Activated effector memory CD4-positive, alpha-beta T cell treated with anti-CD3 and anti-CD28 coated beads, Interleukin-2, amount 50 U/mL, for 16 hours (primary cell): ENCODE measurements at regions not wholly inside any gene's neighbourhood (a gene's known extent, or its start where the extent isn't known, plus 50 kb on each side); places are given as distances from the start of the nearest gene placed in this dataset.
"Not testable (repeated sequence)": the region's sequence is repeated elsewhere in the genome, so short reads cannot be mapped to it uniquely, and the experiment has no call there.

Experiments used
- DNase-seq: peaks from one replicate; pipeline ENCODE4 v3.0.0-alpha.2; 2020

DNA sequence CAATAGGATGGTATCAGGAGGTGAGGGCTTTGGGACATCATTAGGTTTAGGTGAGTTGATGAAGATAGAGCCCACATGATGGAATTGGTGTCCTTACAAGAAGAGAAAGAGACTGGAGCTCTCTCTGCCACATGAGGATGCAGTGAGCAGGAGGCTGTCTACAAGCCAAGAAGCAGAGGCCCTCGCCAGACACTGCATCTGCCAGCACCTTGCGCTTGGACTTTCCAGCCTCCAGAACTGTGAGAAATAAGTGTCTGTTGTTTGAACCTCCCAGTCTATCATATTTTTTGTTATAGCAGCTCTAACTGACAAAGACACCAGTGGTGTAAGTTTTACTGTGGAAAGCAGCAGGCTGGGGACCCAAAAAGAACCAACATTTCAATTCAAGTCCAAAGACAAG lies 571.1 kb upstream of the ID2 start:
- DNase-seq = no peak

DNA sequence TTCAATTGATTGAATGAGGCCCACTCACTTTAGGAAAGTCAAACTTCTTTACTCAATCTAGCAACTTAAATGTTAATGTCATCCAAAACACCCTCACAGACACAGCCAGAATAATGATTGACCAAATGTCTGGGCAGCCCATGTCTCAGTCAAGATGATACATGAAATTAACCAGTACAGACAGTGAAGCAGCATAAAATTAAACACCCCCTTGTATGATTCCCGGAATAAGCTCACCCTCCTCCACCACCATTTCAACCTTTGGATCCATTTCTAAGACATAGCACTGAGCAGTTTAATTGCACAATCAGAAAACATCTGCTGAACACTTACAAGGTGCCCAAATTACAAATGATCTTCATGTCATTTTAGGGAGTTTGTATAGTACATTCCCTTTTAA lies 570.7 kb upstream of the ID2 start:
- DNase-seq = no peak

DNA sequence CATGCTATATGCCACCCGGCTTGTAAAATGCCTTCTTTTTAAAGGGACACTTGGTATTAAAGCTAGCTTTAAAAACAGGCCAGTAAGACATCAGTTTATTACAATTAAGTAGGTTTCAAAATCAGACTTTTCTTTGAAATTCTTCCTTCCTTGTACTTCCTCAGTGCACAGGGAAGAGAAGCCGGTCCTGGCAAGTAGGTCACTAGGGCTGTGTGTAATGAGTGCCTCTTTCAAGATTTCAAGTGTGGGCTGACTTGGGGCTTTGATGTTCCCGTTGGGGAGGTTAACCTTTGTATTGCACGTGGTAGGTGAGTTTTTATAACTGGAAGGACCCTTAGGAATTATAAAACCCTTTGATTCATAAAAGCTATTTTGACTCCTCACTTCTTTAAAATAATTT lies 566.4 kb upstream of the ID2 start:
- DNase-seq = no peak

DNA sequence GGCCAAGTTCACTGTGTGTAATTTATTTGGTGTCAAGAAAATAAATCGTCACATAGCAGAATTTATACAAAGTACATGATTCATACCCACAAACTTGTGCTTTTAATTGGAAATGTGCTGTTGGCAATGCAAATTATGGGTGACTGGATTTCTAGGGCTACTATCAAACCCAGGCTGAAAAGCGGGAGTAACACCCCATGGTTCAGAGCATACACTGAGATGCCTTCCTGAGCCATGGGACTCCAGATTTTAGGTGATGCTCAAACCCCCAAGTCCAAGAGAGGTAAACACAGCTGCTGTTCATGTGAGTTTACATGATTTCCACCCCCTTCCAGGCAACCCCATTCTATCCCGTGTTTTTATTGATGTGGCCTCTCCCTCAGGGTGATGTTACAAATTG lies 565.9 kb upstream of the ID2 start:
- DNase-seq = no peak

DNA sequence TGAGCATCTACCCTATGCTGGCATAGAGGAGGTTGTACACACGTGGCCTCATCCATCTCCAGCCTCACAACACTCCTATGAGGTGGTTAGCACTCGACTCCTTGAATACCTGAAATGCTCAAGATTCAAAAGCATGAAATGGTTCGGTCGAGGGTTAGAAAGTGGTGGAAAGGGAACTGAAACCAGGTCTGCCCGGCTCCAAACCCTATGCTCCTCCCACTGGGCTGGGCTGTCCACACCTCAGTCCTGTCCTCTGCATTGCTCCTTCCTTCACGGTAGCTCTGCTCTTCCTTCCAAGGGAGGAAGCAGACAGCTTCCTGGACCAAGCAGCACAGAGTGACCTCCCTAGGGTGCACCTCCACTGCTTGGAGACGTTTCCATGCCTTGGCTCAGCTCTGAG lies 565.2 kb upstream of the ID2 start:
- DNase-seq = no peak

DNA sequence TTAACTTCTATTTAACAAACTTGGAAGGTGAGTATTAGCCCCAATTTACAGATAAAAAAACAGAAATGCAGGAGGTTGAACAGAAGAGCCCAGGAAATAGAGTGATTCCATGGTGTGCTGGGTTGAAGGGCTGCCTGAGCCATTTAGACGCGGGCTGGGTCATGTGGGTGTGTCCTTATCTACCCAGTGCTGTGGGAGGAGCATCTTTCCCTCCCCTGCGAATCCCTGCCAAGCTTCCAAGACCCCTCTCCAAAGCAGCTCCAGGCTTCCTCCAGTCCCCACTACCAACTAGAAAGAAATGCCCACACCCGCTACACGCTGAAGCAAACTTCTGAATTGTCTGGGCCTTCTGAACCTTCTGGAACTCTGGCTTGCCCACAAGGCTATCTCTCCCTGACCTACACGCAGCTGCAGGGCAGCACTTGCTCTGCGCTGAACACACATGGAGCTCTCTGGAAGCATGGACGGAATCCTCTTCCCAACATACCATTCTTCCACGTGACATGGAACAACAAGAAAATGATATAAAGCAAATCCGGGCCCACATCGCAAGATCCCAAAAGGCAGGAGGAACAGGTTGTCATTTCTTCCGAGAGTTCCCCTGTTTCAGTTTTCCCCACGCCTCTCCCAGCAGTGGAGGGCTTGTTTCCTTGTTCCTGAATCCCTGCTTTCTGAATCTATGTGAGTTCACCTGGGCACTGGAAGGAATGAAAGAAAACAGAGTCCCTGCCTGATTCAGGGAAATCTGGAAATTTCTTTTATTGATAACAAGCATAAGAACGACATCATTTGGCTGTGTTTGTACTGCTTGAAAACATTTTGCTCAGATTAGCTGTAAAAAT lies 562.7 kb upstream of the ID2 start:
- DNase-seq = no peak

DNA sequence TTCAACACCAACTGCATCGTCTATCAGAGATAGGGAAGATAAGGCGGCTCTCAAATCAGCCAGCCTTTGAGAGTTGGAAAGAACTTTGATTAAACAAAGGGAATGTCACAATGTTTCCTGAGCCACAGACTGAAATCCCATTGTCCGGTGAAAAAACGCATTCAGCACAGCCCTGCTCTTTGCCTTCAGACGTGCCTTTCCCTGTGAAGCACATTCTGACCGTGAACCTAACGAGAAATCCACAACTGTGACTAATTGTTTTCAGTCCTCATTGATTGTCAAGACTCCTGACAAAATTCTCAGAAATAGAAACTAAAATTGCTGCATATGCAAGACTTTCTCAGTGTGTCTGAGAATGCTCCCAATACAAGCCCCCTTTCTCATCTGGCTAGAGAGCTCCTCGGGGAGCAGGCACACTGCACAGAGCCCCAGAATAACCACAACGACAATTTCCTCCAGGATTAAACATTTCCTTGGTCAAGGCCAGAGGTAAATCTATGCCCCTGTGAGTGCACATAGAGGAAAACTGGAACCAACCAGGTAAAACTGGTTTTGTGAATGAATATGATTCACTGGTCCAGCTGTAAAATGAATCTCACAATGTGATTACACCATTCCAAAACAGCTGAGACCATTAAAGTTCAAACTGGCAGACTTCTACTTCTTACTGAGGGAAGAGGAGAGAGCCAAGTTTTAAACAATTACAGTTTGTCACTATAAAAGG lies 561.9 kb upstream of the ID2 start:
- no peak for DNase-seq

DNA sequence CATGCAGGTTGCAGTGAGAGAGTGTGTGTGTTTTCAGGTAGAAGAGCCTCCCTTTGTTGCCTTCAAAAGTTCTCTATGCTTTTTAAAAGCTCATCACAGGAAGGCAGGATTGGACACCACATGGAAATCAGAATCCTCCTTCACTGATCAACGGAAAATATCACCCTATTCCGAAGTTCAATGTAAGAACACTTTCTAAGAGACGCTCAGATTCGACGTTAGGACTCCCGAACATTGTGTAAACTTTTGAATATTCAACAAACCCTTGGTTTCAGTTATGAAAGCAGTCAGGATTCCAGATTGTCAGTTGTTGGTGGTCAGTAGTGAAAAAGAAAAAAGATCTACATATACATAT lies 561.4 kb upstream of the ID2 start:
- DNase-seq = no peak

DNA sequence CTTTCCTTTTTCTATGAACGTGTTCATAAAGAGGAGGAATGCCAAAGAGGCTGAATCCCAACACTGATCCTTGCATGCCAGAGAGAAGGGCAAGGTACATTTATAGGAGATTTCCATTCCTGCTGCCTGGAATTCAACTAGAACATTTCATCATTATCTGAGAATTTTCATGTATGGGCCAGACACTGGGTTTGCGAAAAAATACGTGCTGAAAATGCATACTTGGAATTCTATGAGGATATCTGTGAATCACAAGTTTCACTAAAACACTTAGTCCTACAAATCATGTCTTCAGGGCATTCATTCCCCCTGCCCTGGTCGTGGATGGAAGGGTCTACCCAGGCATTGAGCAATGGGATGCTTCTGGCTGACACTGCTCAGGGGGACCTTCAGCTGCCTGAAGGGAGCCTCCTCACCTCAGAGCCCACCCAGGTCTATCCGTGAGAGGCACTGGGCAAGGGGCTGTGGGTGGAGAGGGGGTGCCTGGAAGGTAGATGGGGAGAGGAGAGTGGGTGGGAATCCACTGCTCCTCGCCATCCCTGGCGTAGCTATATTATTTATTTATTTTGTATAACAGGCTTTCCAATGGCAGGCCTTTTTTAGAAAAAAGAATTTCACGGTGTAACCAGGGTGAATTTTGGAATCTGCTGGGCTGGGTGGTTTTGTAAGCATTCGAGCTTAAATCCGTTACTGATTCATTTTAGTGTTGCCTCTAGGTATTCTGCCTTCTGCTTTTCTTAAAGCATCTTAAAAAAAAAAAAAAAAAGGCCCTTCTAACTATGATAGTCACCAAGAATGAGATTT lies 560.6 kb upstream of the ID2 start:
- no peak for DNase-seq

DNA sequence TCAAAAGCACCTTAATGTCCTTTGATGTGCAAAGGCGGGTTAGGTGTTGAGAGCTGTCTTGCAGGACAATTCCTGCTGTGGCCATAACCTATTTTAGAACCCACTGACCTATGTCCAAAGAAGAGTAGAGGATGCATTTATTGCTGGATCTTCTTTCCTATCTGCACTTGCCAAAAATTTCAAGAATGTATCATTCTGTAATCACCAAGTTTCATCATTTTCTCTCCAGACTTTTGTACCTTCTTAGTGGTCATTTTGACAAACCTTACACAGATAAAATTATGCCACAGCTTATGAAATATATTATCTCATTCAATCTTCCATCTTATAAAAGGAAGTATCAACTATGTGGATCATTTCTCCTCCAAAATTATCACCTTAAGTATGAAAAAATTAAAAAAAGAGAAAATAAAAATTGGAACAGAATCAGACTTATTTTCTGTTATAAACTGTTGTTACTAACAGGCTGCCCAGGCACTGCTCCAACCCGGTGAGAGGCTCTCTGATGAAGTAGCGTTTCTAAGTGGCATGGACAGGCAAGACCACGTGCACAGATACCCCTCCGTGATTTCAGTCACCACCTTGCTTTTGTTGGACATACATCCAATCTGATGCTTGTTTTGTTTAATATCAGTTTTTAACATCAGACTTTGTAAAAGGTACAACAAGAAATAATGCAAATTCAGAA lies 559.9 kb upstream of the ID2 start:
- DNase-seq = no peak

DNA sequence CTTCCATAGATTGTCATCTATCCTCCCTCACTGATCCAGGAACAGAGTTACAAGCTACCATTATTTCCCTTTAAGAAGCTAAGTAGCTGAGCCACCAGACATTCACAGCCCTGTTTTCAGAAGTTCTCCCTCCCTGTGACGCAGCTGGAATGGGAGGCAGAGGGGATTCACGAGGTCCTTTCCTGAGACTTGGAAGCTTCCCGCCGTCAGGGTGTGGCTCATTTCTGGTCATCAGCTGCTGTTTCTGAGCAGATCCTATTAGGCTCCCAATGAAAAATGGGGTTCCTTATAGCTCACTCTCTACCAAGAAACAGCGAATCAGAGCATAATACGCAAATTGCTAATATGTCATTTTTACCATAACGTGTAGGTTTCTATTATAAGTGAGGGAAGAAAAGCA lies 559.3 kb upstream of the ID2 start:
- no peak for DNase-seq

DNA sequence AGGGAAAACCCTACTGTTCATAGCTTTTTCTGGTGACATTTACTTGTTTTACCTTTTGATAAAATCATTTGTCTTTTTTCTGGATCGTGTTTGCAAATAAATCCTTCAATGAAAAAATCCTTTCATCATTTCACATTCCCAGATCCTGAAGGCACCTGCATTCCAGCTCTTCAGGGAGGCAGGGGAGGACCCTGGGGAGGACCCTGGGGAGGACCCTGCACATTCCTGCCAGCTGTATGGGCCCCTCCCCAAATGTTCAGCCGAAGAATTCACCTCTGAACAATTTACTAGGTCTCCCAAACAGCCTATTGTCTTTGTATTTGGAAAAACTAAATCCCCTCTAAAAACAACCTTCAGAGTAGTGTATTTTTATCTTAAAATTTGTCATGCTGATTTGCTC lies 558.4 kb upstream of the ID2 start:
- DNase-seq = no peak

DNA sequence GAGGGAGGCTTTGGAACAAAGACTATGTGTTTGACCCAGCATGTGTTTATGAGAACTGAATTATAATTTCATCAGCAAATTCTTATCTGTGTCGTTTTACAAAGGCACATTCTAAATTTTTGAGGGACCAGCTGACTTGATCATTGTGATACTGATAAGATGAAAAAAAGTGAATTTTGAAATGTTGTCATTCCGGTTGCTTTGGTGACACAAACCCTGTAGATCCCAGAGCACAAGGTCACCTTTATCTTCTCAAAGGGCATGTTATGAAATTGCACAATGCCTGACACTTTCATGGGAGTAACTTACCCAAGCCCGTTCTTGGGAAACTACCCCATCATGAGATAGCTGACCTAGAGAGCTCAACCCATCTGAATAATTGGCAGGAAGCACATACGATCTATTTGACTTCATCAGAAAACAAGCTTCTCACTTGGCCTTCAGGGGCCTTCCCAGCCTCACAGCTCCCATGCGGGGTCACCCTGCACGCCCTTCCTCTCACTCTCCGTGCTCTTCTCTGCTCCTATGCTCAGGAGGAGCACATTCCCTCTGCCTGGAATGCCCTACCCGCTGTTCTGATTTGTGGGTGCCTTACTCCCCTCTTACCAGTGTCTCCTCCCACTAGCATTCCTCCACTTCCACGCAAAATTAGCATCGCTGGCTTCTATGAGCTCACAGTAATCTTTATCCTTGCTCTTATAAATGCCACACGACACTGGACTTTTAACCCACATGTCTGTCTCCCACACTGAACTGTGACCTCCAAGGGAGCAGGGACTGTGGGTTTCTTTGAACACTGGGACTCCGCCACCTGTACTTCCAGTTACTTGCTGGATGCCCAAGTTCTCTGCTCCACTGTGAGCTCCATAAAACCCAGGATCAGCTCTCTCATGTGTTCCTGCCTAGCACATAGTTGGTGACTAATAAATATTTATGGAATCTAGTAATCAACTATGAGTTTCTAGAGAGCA lies 555.8 kb upstream of the ID2 start:
- DNase-seq = no peak

DNA sequence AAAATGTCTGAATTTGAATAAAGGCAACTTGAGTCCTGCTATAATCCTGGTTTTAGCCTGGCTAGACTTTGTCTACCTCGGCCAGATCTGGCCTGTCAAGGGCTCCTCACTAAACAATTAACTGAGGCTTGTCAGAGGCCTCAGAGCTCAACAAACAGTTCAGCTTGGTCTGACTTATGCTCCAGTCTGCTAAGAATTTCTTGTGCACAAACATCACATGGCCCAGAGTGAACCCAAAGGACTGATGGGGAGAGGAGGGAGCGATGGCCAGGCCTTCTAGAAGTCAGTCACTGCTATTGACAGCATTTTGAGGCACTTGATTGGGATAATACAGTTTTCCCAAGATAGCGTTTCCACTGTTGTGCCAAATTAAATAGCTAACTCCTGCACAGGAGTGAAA lies 555.1 kb upstream of the ID2 start:
- DNase-seq = no peak

DNA sequence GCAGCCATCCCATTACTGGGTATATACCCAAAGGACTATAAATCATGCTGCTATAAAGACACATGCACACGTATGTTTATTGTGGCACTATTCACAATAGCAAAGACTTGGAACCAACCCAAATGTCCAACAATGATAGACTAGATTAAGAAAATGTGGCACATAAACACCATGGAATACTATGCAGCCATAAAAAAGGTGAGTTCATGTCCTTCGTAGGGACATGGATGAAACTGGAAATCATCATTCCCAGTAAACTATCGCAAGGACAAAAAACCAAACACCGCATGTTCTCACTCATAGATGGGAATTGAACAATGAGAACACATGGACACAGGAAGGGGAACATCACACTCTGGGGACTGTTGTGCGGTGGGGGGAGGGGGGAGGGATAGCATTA lies 550.4 kb upstream of the ID2 start:
- not testable (repeated sequence) for DNase-seq

DNA sequence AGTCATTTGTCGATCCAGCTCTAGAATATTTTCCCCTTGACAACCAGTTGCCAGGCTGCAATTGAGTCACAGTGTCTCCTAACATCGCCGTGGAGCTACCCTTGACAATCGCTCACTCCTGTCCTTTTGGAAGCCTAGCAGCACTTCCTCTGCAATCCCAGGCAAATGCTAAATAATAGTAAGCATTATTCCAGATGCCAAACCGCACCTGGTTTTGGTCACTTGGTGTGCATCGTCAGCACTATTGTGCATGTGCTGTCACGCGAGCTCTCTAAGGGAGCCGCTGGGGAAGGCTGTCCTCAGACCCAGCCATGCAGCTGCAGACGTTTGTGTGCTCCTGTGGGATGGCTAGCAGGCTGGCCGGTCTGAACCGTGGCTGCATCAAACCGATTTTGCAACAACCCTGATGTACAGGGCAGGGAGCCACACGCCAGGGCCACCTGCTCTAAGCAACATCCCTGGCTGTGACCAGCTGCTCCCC lies 549.5 kb upstream of the ID2 start:
- DNase-seq = no peak

DNA sequence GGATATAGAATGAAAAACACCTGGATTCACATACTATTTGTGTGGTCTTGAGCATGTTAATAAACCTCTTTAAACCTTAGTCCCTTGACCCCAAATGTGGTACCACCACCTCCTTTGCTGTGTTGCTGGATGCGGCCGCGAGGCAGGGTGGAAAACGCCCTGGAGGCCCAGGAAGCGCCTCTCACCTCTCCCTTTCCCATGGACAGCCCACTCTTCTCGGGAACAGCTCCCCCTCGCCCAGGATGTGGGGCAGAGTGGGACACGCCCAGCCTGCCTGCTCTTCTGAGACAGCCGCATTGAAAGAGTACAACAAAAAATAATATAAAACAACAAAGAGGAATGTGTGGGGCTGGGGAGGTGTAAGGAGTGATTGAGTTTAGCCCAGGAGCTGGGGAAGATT lies 549.0 kb upstream of the ID2 start:
- no peak for DNase-seq

DNA sequence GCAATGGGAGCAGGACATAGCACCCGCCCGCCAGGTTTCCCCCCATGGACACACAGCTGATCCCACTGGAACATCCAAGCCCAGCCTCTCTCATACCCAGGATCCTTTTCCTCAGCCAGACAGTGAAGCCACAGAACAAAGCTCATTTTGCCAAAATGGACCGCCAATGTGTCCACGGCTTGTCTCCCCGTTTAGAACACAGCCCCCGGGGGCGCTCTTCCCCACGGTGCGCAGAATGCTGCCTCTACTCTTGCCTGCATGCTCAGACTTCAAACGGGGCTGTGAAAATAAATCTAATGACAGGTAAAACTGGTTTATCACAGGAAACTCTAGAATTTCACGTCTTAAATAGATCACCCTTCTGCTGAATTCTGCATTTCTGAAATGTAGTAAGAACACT lies 548.5 kb upstream of the ID2 start:
- no peak for DNase-seq

DNA sequence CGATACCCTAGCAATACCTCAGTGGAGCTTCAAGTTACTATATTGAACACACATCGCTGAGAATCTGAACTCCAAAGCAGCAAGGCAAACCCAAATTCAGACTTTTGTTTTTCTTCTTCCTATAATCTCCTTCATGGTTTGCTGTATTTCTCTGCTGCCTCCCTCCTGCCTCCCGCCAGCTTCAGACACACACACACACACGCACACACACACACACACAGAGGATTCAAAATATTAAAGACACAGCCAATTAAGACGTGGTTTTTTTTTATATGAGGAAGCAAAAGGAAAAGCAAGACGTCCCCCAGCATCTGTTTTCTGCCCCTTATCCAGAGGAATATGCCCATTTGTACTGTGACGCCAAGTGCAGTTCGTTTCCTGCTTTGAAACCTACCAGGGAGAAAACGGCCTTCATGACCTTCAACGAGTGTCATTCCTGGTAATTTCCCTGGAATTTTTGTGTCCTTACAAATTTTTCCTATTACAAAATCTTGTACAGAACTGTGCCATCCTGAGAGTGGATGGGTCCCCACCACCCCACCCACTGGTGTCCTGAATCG lies 547.9 kb upstream of the ID2 start:
- no peak for DNase-seq

DNA sequence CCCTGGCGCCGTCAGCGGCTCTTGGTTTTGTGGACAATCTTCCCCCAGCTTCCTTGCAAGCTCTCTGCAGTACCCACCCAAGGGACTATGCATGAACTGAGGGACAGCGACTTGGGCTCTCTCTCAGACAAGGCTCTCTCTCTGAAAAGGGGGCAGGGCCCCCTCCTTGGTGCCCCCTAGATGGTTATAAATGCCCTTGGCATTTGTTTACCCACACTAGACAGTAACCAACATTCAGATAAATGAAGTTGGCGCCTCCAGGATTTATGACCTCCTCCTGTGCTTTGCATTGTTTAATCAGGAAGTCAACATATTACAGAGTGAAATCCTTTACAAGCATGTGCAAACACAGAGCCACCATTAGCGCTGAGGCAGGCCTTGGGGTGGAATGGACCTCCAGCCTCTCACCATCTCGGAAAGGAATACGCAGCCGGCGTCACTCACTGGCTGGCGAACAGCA lies 547.4 kb upstream of the ID2 start:
- no peak for DNase-seq

DNA sequence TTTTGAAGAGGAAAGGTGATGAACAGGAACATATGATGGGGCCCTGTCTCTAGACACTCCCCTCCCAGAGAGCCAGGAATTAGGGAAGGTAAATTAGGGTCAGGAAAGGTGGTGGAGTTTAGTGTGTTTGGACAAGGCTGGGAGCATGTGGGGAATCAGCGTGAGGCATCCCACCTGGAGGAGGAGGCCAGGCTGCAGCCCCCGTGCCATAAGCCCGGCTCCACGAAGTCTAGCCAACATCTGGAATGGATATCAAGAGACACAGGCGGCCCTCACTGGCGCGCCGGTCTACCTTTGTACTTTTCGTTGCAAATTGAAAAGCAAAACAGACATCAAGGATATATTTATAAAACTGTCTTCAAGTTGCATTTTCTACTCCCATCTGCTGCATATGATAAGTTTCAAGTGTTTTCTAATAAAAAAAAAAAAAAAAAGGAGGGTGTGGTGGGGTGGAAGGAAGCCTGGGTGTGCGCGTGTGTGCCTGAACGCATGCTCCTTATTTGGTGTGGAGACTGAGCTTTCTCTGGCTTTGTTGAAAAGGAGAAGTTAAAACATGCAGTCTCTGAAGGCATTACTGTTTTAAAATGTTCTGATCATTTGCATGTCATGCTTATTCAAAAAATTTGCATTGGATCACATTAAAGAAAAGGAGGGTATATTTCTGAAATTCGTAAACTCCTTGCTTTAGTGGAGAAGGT lies 546.7 kb upstream of the ID2 start:
- DNase-seq = no peak
